ENCODE measurements at regions not wholly inside any gene's neighbourhood (a gene's known extent, or its start where the extent isn't known, plus 50 kb on each side); places are given as distances from the start of the nearest gene placed in this dataset.

GRCh38 chr3:7841451-7841850 lies 660.2 kb upstream of the LMCD1 start:
- peaks cover 5% of the 10 kb centered on the region for H3K9me3 ChIP-seq (ENCODE audit: control insufficient read depth, low read length)
- H3K27ac ChIP-seq (ENCODE audit: low read length, poor library complexity, severe bottlenecking) = no peak overlapping the region
- no peak overlapping the region for H2BK5ac ChIP-seq (ENCODE audit: low read depth, low read length, poor library complexity, severe bottlenecking)
- no peak for DNase-seq
- no peak overlapping the region for H4K91ac ChIP-seq (ENCODE audit: low read length)
- H3K4me2 ChIP-seq (ENCODE audit: low read length, poor library complexity, severe bottlenecking) = no peak overlapping the region
- no peak overlapping the region for H2AFZ ChIP-seq (ENCODE audit: low read depth, low read length)
- H3K4me1 ChIP-seq (ENCODE audit: control insufficient read depth, insufficient read depth, low read depth, low read length) = no peaks in the 10 kb centered on the region
- no peaks in the 10 kb centered on the region for H3K36me3 ChIP-seq (ENCODE audit: control insufficient read depth in 1 of 2, insufficient read depth in 2 of 2, low read depth in 1 of 2, low read length in 2 of 2)
- H3K27me3 ChIP-seq (ENCODE audit: control insufficient read depth in 1 of 2, insufficient read depth in 1 of 2, low read length in 2 of 2) = no peaks in the 10 kb centered on the region
- no peak overlapping the region for H2BK120ac ChIP-seq (ENCODE audit: low read depth, low read length)
- H3K4me3 ChIP-seq (ENCODE audit: insufficient read depth in 1 of 2, low read depth in 1 of 2, low read length in 2 of 2) = no peak overlapping the region
- H3K4ac ChIP-seq (ENCODE audit: low read depth in 1 of 2, low read length in 2 of 2) = no peak overlapping the region
- H4K8ac ChIP-seq (ENCODE audit: low read length) = no peak overlapping the region
- H2BK15ac ChIP-seq (ENCODE audit: low read depth, poor library complexity, severe bottlenecking) = no peak overlapping the region
- no peaks in the 10 kb centered on the region for H3K79me1 ChIP-seq (replicated peaks; ENCODE audit: low read length, poor library complexity, severe bottlenecking)
- no peak overlapping the region for H3K18ac ChIP-seq (ENCODE audit: low read depth in 1 of 2, low read length in 2 of 2)
- WGBS = 64% methylated on average over 1 of the region's 1 CpG
- no peak overlapping the region for H2AK5ac ChIP-seq (ENCODE audit: low read length, severe bottlenecking)
- H3K23ac ChIP-seq (ENCODE audit: low read length in 2 of 2) = no peak overlapping the region
- no peak overlapping the region for H3K9ac ChIP-seq (ENCODE audit: low read length)
- H3K14ac ChIP-seq (ENCODE audit: low read length in 2 of 2) = no peak overlapping the region
- no peak overlapping the region for H2BK12ac ChIP-seq (ENCODE audit: low read length in 2 of 2)

GRCh38 chr3:7843441-7843840 lies 658.2 kb upstream of the LMCD1 start:
- Histone ChIP-seq H3K27ac (ENCODE audit: low read length, poor library complexity, severe bottlenecking) (no peak overlapping the region), H3K14ac (ENCODE audit: low read length in 2 of 2) (no peak overlapping the region), H3K27me3 (ENCODE audit: control insufficient read depth in 1 of 2, insufficient read depth in 1 of 2, low read length in 2 of 2) (no peaks in the 10 kb centered on the region), H3K9me3 (ENCODE audit: control insufficient read depth, low read length) (peaks cover 5% of the 10 kb centered on the region), H2AFZ (ENCODE audit: low read depth, low read length) (no peak overlapping the region), H4K8ac (ENCODE audit: low read length) (no peak overlapping the region), H2BK5ac (ENCODE audit: low read depth, low read length, poor library complexity, severe bottlenecking) (no peak overlapping the region), H3K4me2 (ENCODE audit: low read length, poor library complexity, severe bottlenecking) (no peak overlapping the region), H3K23ac (ENCODE audit: low read length in 2 of 2) (no peak overlapping the region), H2BK120ac (ENCODE audit: low read depth, low read length) (no peak overlapping the region), H3K79me1 (replicated peaks; ENCODE audit: low read length, poor library complexity, severe bottlenecking) (no peaks in the 10 kb centered on the region), H4K91ac (ENCODE audit: low read length) (no peak overlapping the region), H3K4ac (ENCODE audit: low read depth in 1 of 2, low read length in 2 of 2) (no peak overlapping the region), H3K36me3 (ENCODE audit: control insufficient read depth in 1 of 2, insufficient read depth in 2 of 2, low read depth in 1 of 2, low read length in 2 of 2) (no peaks in the 10 kb centered on the region), H3K4me1 (ENCODE audit: control insufficient read depth, insufficient read depth, low read depth, low read length) (no peaks in the 10 kb centered on the region), H3K4me3 (ENCODE audit: insufficient read depth in 1 of 2, low read depth in 1 of 2, low read length in 2 of 2) (no peak overlapping the region), H3K9ac (ENCODE audit: low read length) (no peak overlapping the region), H2BK15ac (ENCODE audit: low read depth, poor library complexity, severe bottlenecking) (no peak overlapping the region), H3K18ac (ENCODE audit: low read depth in 1 of 2, low read length in 2 of 2) (no peak overlapping the region), H2AK5ac (ENCODE audit: low read length, severe bottlenecking) (no peak overlapping the region), H2BK12ac (ENCODE audit: low read length in 2 of 2) (no peak overlapping the region)
- no CpG with 5 or more reads among the region's 1 CpG for WGBS
- no peak for DNase-seq

GRCh38 chr3:7847021-7847420 lies 654.6 kb upstream of the LMCD1 start:
- Histone ChIP-seq H3K4me2 (ENCODE audit: low read length, poor library complexity, severe bottlenecking) (no peak overlapping the region), H3K9ac (ENCODE audit: low read length) (no peak overlapping the region), H2AK5ac (ENCODE audit: low read length, severe bottlenecking) (no peak overlapping the region), H3K4ac (ENCODE audit: low read depth in 1 of 2, low read length in 2 of 2) (no peak overlapping the region), H2BK15ac (ENCODE audit: low read depth, poor library complexity, severe bottlenecking) (no peak overlapping the region), H3K18ac (ENCODE audit: low read depth in 1 of 2, low read length in 2 of 2) (no peak overlapping the region), H3K27me3 (ENCODE audit: control insufficient read depth in 1 of 2, insufficient read depth in 1 of 2, low read length in 2 of 2) (no peaks in the 10 kb centered on the region), H2BK120ac (ENCODE audit: low read depth, low read length) (no peak overlapping the region), H4K91ac (ENCODE audit: low read length) (no peak overlapping the region), H4K8ac (ENCODE audit: low read length) (no peak overlapping the region), H3K27ac (ENCODE audit: low read length, poor library complexity, severe bottlenecking) (no peak overlapping the region), H3K9me3 (ENCODE audit: control insufficient read depth, low read length) (peaks cover 3% of the 10 kb centered on the region), H3K4me1 (ENCODE audit: control insufficient read depth, insufficient read depth, low read depth, low read length) (no peaks in the 10 kb centered on the region), H3K14ac (ENCODE audit: low read length in 2 of 2) (no peak overlapping the region), H2AFZ (ENCODE audit: low read depth, low read length) (no peak overlapping the region), H2BK12ac (ENCODE audit: low read length in 2 of 2) (no peak overlapping the region), H3K4me3 (ENCODE audit: insufficient read depth in 1 of 2, low read depth in 1 of 2, low read length in 2 of 2) (no peak overlapping the region), H3K23ac (ENCODE audit: low read length in 2 of 2) (no peak overlapping the region), H3K79me1 (replicated peaks; ENCODE audit: low read length, poor library complexity, severe bottlenecking) (no peaks in the 10 kb centered on the region), H2BK5ac (ENCODE audit: low read depth, low read length, poor library complexity, severe bottlenecking) (no peak overlapping the region), H3K36me3 (ENCODE audit: control insufficient read depth in 1 of 2, insufficient read depth in 2 of 2, low read depth in 1 of 2, low read length in 2 of 2) (no peaks in the 10 kb centered on the region)
- WGBS = 24% methylated on average over 2 of the region's 2 CpGs
- DNase-seq = no peak

GRCh38 chr3:7847521-7847920 lies 654.1 kb upstream of the LMCD1 start:
- H2BK12ac ChIP-seq (ENCODE audit: low read length in 2 of 2) = no peak overlapping the region
- no peak overlapping the region for H3K4me3 ChIP-seq (ENCODE audit: insufficient read depth in 1 of 2, low read depth in 1 of 2, low read length in 2 of 2)
- DNase-seq = no peak
- WGBS = 66% methylated on average over 6 of the region's 6 CpGs
- H4K91ac ChIP-seq (ENCODE audit: low read length) = no peak overlapping the region
- no peak overlapping the region for H3K14ac ChIP-seq (ENCODE audit: low read length in 2 of 2)
- no peak overlapping the region for H2BK120ac ChIP-seq (ENCODE audit: low read depth, low read length)
- H4K8ac ChIP-seq (ENCODE audit: low read length) = no peak overlapping the region
- H3K4ac ChIP-seq (ENCODE audit: low read depth in 1 of 2, low read length in 2 of 2) = no peak overlapping the region
- no peak overlapping the region for H2BK5ac ChIP-seq (ENCODE audit: low read depth, low read length, poor library complexity, severe bottlenecking)
- H2AK5ac ChIP-seq (ENCODE audit: low read length, severe bottlenecking) = no peak overlapping the region
- H3K4me2 ChIP-seq (ENCODE audit: low read length, poor library complexity, severe bottlenecking) = no peak overlapping the region
- no peak overlapping the region for H3K18ac ChIP-seq (ENCODE audit: low read depth in 1 of 2, low read length in 2 of 2)
- H2AFZ ChIP-seq (ENCODE audit: low read depth, low read length) = no peak overlapping the region
- H2BK15ac ChIP-seq (ENCODE audit: low read depth, poor library complexity, severe bottlenecking) = no peak overlapping the region
- H3K27me3 ChIP-seq (ENCODE audit: control insufficient read depth in 1 of 2, insufficient read depth in 1 of 2, low read length in 2 of 2) = no peaks in the 10 kb centered on the region
- H3K23ac ChIP-seq (ENCODE audit: low read length in 2 of 2) = no peak overlapping the region
- no peak overlapping the region for H3K27ac ChIP-seq (ENCODE audit: low read length, poor library complexity, severe bottlenecking)
- no peaks in the 10 kb centered on the region for H3K79me1 ChIP-seq (replicated peaks; ENCODE audit: low read length, poor library complexity, severe bottlenecking)
- H3K36me3 ChIP-seq (ENCODE audit: control insufficient read depth in 1 of 2, insufficient read depth in 2 of 2, low read depth in 1 of 2, low read length in 2 of 2) = no peaks in the 10 kb centered on the region
- H3K9me3 ChIP-seq (ENCODE audit: control insufficient read depth, low read length) = peaks cover 3% of the 10 kb centered on the region
- no peak overlapping the region for H3K9ac ChIP-seq (ENCODE audit: low read length)
- H3K4me1 ChIP-seq (ENCODE audit: control insufficient read depth, insufficient read depth, low read depth, low read length) = no peaks in the 10 kb centered on the region

Data from mesenchymal stem cell (in vitro differentiated cells and primary cell).